ENCODE measurements at regions not wholly inside any gene's neighbourhood (a gene's known extent, or its start where the extent isn't known, plus 50 kb on each side); places are given as distances from the start of the nearest gene placed in this dataset.

DNA sequence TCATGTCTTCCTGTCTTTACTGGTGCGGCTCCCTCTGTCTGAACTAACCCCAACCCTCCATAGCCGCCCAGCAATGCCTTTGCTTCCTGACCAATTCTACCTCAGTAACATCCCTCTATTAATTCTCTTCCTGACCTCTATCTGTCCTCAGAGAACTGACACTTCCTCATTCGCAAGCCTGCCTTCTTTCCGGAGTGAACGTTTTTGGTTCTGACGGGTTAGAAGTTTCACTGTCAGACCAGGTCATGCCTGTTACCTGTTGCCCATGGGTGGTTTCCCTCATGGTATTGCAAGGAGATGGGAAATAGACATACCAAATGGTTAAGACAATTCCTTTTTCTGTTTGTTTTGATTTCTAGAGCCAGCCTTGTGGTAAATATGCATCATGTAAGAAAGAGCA is 453.4 kb upstream of the SLC14A2 start:
- DNase-seq (ENCODE audit: low read depth) = no peak
- TF ChIP-seq, protein P1, sequence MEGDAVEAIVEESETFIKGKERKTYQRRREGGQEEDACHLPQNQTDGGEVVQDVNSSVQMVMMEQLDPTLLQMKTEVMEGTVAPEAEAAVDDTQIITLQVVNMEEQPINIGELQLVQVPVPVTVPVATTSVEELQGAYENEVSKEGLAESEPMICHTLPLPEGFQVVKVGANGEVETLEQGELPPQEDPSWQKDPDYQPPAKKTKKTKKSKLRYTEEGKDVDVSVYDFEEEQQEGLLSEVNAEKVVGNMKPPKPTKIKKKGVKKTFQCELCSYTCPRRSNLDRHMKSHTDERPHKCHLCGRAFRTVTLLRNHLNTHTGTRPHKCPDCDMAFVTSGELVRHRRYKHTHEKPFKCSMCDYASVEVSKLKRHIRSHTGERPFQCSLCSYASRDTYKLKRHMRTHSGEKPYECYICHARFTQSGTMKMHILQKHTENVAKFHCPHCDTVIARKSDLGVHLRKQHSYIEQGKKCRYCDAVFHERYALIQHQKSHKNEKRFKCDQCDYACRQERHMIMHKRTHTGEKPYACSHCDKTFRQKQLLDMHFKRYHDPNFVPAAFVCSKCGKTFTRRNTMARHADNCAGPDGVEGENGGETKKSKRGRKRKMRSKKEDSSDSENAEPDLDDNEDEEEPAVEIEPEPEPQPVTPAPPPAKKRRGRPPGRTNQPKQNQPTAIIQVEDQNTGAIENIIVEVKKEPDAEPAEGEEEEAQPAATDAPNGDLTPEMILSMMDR (conservative IDR thresholded peaks at IDR 0.05; ENCODE audit: control insufficient read depth, insufficient read depth, low read depth, low read length) = no peak
- no peak overlapping the region for H3K4me3 ChIP-seq (ENCODE audit: control insufficient read depth, low read depth, low read length)

DNA sequence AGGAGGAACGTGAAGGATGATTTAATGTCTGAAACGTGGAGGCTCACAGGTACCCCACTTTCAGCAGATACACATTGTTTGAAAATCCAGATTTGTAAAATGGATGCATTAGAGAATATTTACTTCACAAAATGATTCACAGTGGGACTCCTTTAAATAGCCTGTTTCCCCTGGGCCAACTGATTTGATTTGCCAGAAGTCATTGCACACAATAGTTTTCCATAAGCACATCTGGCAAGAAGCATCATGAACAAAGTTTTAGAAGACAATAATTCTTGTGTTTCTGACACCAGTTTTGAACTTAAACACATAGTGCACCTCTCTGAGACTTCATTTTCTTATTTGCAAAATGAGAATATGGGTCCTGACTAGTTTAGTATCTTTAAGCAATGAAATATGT is 451.4 kb upstream of the SLC14A2 start:
- TF ChIP-seq, protein P1 (conservative IDR thresholded peaks at IDR 0.05; ENCODE audit: control insufficient read depth, insufficient read depth, low read depth, low read length) = no peak
- DNase-seq (ENCODE audit: low read depth) = peak; percentile 28

DNA sequence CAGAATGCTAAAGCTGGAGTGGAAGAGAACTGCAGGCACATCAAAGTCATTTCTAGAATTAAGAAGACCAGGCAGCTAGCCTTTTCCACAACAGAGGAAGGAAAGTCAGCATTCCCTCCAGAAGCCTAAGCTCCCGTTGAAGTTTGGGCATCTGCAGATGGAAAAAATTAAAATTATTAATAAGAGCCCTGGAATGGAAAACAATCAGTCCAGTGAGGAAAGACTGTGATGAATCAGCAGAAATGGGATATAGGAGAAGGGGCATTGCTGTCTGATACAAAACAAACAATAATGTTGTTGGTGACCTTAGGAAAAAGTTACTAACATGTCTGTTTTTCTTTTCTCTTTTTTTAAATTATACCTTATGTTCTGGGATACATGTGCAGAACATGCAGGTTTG is 450.7 kb upstream of the SLC14A2 start:
- TF ChIP-seq, protein P1 (conservative IDR thresholded peaks at IDR 0.05; ENCODE audit: control insufficient read depth, insufficient read depth, low read depth, low read length) = no peak

More for the DNA sequence above, 451.4 kb upstream of the SLC14A2 start:
- H3K4me3 ChIP-seq (ENCODE audit: control insufficient read depth, low read depth, low read length) = no peak overlapping the region

DNA sequence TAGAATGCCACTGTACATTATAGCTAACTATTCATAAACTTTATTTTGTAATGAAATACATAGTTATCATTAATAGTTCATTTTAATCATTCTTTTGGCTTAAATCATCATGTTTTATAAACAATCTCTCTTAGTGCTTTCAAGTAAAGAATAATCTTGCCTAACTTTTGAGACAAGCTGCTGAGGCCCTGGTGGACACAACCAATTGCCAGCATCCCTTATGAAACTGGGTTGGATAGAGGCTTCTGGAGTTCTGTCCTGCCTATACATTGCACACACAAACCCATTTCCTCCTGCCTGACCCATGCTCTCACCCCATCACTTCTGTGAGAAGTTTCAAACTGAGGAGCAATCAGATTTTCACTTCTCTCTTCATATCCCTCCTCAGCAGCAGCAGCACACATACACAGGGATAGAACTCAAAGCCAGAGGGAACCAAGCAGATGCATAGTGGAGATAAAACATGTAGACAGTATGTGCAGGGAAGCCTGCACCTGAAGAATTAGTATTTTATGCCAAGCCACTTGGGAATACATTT is 450.0 kb upstream of the SLC14A2 start:
- DNase-seq (ENCODE audit: low read depth) = no peak
- TF ChIP-seq, protein P1 (conservative IDR thresholded peaks at IDR 0.05; ENCODE audit: control insufficient read depth, insufficient read depth, low read depth, low read length) = no peak

More for the DNA sequence above, 450.7 kb upstream of the SLC14A2 start:
- peak; percentile 80 for DNase-seq (ENCODE audit: low read depth)
- no peak overlapping the region for H3K4me3 ChIP-seq (ENCODE audit: control insufficient read depth, low read depth, low read length)

DNA sequence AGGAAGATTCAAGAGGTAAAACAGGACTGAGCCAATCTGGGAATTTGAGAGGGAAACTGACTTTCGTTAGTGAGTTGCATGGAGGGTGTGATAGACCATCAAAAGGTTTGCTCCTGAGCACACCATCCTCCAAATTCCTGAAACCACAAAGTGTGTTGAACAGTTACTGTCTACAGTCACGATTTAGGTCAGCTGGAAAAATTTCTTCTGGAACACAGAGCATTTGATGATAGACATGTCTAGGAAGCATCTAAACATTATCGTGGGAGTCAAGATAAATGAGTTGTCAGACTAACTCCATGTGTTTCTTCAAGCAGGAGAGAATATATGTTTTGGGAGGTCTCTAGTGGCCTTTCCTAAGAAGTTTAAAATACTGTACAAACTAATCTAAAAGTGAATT is 449.4 kb upstream of the SLC14A2 start:
- TF ChIP-seq, protein P1 (conservative IDR thresholded peaks at IDR 0.05; ENCODE audit: control insufficient read depth, insufficient read depth, low read depth, low read length) = no peak
- no peak for DNase-seq (ENCODE audit: low read depth)
- no peak overlapping the region for H3K4me3 ChIP-seq (ENCODE audit: control insufficient read depth, low read depth, low read length)

More for the DNA sequence above, 450.0 kb upstream of the SLC14A2 start:
- H3K4me3 ChIP-seq (ENCODE audit: control insufficient read depth, low read depth, low read length) = no peak overlapping the region

DNA sequence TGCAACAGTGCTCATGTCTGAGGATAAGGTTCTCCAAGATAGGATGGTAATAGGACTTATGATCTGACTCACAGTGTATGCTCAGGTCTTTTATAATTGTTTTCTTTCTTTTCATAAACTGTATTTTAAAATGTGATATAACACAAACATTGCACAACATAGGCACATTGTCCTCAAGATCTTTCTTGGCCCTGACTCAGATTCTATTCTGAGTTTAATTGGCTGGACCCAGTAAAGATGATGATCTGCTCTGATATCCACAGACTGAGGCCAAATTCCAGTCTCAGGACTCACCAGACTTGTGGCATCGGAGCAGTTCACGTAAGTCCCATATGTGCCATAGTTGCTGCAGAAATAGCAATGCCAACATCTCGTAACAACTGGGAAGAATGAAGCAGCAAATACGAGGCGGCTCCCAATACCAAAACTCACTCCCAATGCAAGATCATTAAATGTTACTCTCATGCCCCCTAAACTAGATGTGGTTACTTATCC is 448.9 kb upstream of the SLC14A2 start:
- TF ChIP-seq, protein P1 (conservative IDR thresholded peaks at IDR 0.05; ENCODE audit: control insufficient read depth, insufficient read depth, low read depth, low read length) = no peak
- H3K4me3 ChIP-seq (ENCODE audit: control insufficient read depth, low read depth, low read length) = no peak overlapping the region
- peak; percentile 98 for DNase-seq (ENCODE audit: low read depth)
